ENCODE measurements at regions not wholly inside any gene's neighbourhood (a gene's known extent, or its start where the extent isn't known, plus 50 kb on each side); places are given as distances from the start of the nearest gene placed in this dataset.

- DNase-seq (ENCODE audit: low read depth in 2 of 3, low spot score in 2 of 3), result no peak
Observed at GRCh38 chr16:7185689-7186088, 147.0 kb upstream of the RBFOX1 start.

- DNase-seq (ENCODE audit: low read depth in 2 of 3, low spot score in 2 of 3), result no peak
Observed at GRCh38 chr16:7185165-7185564, 147.5 kb upstream of the RBFOX1 start.

- no peak for DNase-seq (ENCODE audit: low read depth in 2 of 3, low spot score in 2 of 3)
Observed at GRCh38 chr16:7183768-7184167, 148.9 kb upstream of the RBFOX1 start.

GRCh38 chr16:7182510-7183109 lies 150.0 kb upstream of the RBFOX1 start:
- DNase-seq (ENCODE audit: low read depth in 2 of 3, low spot score in 2 of 3), result no peak

GRCh38 chr16:7177875-7178274 lies 154.8 kb upstream of the RBFOX1 start:
- no peak for DNase-seq (ENCODE audit: low read depth in 2 of 3, low spot score in 2 of 3)

- no peak for DNase-seq (ENCODE audit: low read depth in 2 of 3, low spot score in 2 of 3)
Observed at GRCh38 chr16:7171151-7171550, 161.5 kb upstream of the RBFOX1 start.

GRCh38 chr16:7167626-7168025 lies 165.0 kb upstream of the RBFOX1 start:
- DNase-seq (ENCODE audit: low read depth in 2 of 3, low spot score in 2 of 3), result no peak

- no peak for DNase-seq (ENCODE audit: low read depth in 2 of 3, low spot score in 2 of 3)
Observed at GRCh38 chr16:7161891-7162290, 170.8 kb upstream of the RBFOX1 start.

GRCh38 chr16:7160093-7160492 lies 172.6 kb upstream of the RBFOX1 start:
- no peak for DNase-seq (ENCODE audit: low read depth in 2 of 3, low spot score in 2 of 3)

- no peak for DNase-seq (ENCODE audit: low read depth in 2 of 3, low spot score in 2 of 3)
Observed at GRCh38 chr16:7158481-7158880, 174.2 kb upstream of the RBFOX1 start.

GRCh38 chr16:7150230-7150629 lies 182.4 kb upstream of the RBFOX1 start:
- DNase-seq (ENCODE audit: low read depth in 2 of 3, low spot score in 2 of 3), result no peak

GRCh38 chr16:7148606-7149005 lies 184.0 kb upstream of the RBFOX1 start:
- DNase-seq (ENCODE audit: low read depth in 2 of 3, low spot score in 2 of 3), result no peak

GRCh38 chr16:7140899-7141298 lies 191.7 kb upstream of the RBFOX1 start:
- no peak for DNase-seq (ENCODE audit: low read depth in 2 of 3, low spot score in 2 of 3)

- DNase-seq (ENCODE audit: low read depth in 2 of 3, low spot score in 2 of 3), result no peak
Observed at GRCh38 chr16:7137560-7138330, 194.9 kb upstream of the RBFOX1 start.

GRCh38 chr16:7132465-7132864 lies 200.2 kb upstream of the RBFOX1 start:
- no peak for DNase-seq (ENCODE audit: low read depth in 2 of 3, low spot score in 2 of 3)

- DNase-seq (ENCODE audit: low read depth in 2 of 3, low spot score in 2 of 3), result no peak
Observed at GRCh38 chr16:7124701-7125100, 207.9 kb upstream of the RBFOX1 start.

GRCh38 chr16:7124242-7124641 lies 208.4 kb upstream of the RBFOX1 start:
- no peak for DNase-seq (ENCODE audit: low read depth in 2 of 3, low spot score in 2 of 3)

GRCh38 chr16:7116734-7117133 lies 215.9 kb upstream of the RBFOX1 start:
- no peak for DNase-seq (ENCODE audit: low read depth in 2 of 3, low spot score in 2 of 3)

GRCh38 chr16:7115898-7116297 lies 216.7 kb upstream of the RBFOX1 start:
- no peak for DNase-seq (ENCODE audit: low read depth in 2 of 3, low spot score in 2 of 3)

- DNase-seq (ENCODE audit: low read depth in 2 of 3, low spot score in 2 of 3), result no peak
Observed at GRCh38 chr16:7113949-7114348, 218.7 kb upstream of the RBFOX1 start.

- DNase-seq (ENCODE audit: low read depth in 2 of 3, low spot score in 2 of 3), result no peak
Observed at GRCh38 chr16:7113395-7113794, 219.2 kb upstream of the RBFOX1 start.

GRCh38 chr16:7111265-7111664 lies 221.4 kb upstream of the RBFOX1 start:
- DNase-seq (ENCODE audit: low read depth in 2 of 3, low spot score in 2 of 3), result no peak

- DNase-seq (ENCODE audit: low read depth in 2 of 3, low spot score in 2 of 3), result no peak
Observed at GRCh38 chr16:7107436-7107835, 225.2 kb upstream of the RBFOX1 start.
